Activated CD4-positive, alpha-beta T cell treated with anti-CD3 and anti-CD28 coated beads, Interleukin-2, amount 50 U/mL, for 48 hours (primary cell): ENCODE measurements at regions not wholly inside any gene's neighbourhood (a gene's known extent, or its start where the extent isn't known, plus 50 kb on each side); places are given as distances from the start of the nearest gene placed in this dataset.

ENCODE experiments used
- DNase-seq, 2 experiments: peaks; one replicate each; pipeline ENCODE4 v3.0.0-alpha.2; 2020

DNA sequence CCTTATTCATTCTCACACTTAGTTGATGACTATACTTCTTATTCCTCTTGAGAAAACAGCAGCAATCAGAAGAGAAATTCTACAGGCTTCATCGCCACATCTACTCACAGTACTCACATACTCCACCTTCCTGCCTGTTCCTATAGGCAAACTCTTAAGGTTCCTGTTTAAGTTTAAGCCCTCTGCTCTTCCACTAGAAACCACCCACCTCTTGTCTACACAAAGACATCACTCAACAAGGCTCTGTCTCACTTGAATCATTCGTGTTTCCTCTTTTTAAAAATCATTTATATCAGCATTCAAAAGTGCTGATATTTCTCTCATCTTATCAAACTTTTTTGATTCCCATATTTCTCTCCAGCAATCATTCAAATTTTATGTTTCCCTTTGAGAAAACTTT lies 85.5 kb upstream of the ADO start:
- DNase-seq, result no peak

DNA sequence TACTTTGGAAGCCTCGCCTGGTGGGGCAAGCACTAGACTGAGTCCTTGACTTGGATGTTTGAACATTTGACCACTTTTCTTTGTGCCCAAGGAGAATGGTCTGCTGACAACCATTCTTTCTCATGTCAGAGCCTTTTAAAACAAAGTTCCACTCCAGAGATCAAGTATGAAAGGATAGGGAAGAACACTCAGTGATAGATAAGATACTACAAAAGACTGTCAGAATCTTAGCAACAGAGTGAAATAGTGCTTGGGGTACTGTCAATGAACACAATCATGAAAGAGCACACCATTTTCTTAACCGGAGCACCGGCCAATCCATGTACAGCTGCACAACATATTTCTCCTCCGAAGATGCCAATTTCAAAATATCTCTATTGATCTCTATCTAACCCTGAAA lies 82.8 kb upstream of the ADO start:
- no peak for DNase-seq

DNA sequence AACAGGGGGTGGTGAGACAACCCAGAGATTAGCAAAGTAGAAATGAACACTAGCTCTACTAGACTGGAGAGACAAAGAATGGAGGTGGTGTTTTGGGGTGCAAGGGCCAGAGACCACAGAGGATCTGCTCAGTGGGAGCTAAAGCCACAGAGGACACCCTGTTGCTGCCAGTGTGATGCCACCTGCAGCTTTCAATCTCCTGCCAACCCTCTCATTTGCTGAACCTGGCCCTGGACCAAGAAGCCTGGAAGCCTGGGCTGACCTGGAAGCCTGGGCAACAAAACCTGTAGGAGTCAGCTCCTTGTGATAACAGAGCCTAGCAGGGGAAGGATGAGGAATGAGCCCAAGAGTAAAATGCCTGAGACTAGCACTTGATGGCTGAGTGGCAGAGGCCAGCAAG lies 81.1 kb upstream of the ADO start:
- no peak for DNase-seq

DNA sequence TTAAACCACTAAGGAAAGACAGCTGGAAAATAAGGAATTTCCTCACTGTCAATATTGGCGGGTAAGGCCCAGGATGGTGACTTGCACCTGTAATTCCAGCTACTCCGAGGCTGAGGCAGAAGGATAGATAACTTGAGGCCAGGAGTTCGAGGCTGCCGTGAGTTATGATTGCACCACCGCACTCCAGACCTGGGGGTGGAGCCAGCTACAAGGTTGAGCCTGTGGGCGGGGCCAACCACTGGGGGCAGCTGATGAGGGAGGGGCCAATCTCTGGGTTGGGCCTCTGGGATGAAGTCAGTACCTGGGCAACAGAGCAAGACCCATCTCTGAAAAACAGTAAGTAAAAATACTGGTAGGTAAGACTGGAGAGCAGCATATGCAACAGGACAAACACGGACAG lies 80.1 kb upstream of the ADO start:
- DNase-seq, result peak in 1 of 2 experiments; percentile 42

DNA sequence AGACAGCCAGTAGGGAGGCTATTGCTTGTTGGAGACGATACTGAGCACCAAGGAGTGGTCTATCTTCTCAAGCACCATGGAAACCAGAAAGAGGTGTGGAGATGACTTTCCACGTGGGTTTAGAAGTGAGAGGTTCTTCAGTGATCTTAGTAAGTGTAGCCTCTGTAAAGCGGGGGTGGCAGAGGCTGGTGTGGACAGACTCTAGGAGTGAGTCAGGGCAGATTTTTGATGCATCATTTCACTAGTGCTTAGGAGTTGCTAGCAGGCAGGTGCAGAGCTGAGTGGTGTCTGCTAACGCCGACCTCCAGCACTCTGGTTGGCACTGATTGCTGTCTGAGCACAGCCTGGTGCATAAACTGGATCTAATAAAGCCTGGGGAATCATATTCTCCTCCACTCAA lies 78.4 kb upstream of the ADO start:
- peak; percentile 66 to 76 for DNase-seq

DNA sequence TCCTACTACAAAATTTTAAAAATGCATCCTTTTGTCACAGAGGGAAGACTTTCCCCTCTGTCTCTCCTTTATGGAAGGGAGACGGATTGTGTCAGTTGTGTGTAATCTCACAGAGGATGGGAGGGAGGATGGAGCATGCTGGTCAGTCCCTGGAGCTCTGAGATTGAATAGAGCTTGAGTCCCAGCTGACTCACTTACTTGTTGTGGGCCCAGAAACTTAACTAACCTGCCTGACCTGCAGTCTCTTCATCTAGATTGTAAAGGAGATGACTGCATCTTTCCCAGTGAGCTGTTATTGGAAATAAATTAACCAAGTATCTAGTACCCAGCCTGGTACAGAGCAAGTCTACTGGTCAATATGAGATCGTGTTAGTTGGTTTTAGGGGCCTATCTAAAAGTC lies 77.9 kb upstream of the ADO start:
- no peak for DNase-seq

DNA sequence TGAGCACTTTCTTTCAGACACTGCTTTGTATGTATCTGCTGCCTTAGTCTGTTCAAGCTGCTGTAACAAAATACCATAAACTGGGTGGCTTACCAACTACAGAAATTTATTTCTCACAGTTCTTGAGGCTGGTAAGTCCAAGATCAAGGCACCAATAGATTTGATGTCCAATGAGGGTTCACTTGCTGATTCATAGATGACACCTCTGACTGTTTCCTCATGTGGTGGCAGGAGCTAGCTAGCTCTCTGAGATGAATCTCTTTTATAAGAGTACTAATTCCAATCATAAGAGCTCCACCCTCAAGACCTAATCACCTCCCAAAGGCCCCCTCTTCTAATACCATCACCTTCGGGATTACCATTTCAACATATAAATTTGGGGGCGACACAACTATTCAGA lies 76.6 kb upstream of the ADO start:
- DNase-seq, result no peak

DNA sequence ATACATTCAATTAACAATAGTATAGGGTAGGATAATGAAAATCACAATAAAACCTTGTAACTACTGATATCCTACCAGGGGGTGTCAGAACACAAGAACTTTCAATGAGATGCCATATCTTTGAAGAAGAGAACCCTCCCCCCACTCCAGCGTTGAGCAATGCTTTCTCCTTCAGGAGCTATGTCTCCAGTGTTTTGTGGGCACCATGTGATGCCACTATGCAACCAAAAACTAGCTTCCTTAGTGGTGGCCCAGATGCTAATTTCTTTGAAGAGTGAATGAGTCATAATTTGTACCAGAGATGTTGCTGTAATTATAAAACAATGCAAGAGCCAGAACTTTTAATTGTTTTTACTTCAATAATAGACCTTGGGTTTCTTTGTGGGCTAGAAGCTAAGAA lies 76.0 kb upstream of the ADO start:
- DNase-seq, result peak in 1 of 2 experiments; percentile 27

DNA sequence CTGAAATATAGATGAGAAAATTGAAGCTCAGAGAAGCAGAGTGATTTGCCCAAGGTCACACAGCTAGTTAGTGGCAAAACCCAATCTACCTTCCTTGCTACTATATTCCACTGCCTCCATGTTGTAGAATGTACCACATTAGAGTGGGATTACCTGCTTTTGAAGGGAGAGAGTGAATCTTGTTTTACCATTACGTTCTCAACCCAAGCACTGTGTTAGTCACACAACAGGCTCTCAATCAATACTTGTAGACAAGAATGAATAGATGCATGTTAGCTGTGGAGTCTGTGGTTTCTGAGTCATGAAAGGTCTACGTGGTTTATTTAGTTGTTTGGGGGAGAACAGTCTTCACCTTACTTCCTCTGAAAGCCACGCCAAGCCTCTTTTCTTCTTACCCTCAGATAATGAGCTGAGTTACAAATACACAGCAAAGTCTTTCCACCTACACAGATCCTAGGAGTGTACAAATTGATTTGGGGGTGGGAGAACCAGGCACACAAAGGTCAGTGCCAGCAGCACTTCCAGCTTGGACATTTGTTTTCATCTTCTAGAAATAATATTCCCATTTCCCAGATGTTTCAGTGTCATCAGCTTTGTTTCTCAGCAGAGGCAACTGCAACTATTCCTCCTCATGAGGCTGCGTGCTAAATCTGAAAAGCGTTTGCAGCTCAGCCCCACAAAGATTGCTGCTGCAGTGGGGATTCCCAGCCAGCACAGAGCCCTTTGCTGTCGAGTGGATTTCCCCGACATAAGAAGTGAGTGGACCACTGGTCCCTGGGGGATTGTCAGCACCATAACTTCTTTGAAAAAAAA lies 71.5 kb upstream of the ADO start:
- DNase-seq, result peak; percentile 46 to 54

DNA sequence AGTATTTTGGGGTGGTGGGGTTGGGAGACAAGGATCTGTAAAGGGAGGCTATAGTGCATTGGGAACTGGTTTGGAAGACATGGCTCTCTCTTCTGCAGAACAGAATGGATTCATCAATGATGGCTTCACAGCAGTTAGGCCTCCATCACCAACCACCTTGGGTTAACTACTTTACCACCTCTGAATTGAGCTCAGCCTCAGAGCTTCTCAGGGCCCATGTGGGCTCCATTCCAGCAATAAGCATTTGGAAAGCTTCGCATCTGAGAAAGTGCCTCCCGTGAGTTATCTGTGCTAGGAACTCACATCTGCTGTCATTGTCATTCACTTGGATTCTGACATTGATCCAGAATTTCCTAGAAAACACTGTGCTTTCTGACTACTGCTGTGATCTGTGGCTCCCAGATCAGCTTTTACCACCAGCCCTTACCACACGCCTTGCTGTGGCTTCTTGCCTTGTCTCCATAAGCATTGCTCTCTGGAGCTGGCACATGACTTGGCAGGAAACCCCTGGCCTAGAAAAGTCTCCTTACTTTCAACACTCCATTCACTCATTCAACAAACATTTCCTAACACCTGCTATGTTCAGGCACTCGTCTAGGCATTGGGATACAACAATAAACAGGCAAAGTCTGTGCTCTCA lies 70.7 kb upstream of the ADO start:
- DNase-seq, result peak; percentile 24 to 39

DNA sequence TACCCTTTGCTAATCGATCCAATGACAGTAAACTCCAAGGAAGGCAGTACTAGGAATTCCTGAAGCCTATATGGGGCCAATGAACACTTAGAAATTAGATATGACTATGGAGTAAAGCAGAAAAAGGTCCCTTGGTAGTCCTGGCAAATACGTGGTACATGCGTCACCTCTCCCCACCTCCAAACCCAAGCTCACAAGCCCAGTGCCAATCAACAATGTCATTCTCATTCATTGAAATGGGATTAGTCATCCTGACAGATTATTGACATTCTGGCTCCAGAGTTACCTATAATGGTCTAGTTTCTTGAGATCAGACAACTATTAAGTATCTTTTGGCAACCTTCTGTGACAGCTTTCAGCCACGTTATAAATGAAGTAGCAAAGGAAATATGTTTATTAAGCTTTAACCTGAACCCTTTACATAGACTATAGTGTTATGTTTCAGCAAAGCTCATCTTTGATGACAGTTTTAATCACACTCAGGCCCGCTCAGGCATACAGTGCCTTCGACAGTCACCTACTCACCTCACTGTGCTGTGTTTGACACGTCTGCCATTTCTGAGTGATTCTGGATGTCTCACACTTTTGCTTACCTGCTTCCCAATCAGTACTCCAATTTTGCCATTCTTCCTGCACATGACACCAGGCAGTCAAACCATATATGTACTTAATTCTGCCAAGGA lies 69.6 kb upstream of the ADO start:
- DNase-seq, result no peak

DNA sequence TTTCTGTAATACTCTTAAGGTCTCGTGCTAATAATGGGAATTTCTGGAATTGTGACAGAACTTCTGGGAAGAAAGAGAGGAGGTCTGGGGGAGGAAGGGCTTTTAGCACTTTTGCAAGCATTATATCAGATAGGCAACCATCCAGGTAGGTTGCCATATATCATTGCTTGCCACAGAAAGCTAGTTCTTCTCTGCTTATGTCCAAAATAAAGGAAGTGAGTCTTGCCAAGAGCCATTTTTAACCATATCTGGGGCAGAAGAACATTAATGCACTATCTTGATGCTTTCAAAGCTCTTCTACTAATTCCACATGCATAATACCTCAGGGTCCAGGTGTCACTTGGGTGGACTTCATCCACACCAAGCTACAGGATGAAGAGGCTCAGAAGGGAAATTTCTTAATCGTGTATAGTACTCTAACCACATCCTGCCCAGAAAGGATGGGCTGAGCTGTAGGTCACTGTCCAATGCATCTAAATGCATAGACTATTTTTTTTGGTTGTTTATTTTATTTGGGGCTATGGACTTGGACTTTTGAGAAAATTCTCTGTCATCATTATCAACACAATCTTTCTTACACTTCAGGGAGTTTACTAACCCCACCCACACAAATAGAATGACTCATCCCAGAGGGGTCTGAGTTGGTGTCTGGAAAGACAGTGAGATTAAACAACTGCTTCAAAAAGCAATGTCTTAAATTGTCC lies 68.9 kb upstream of the ADO start:
- DNase-seq, result no peak

DNA sequence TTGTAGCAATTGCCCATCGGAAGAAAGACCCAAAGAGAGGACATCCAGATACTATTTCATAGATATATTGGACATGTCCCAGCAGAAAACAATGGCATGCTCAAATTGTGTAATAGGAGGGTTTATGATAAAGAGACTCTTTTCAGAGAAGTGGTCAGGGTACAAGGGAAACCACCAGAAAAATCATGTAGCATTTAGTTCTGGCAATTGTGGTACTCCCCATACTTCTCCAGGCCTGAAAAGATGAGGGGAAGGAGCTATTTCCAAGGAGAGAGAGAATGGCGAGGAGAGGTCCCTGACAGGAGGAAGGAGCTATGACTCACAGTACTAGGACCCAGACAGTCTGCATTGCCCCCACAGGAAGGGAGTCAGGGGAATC lies 68.4 kb upstream of the ADO start:
- DNase-seq, result no peak

DNA sequence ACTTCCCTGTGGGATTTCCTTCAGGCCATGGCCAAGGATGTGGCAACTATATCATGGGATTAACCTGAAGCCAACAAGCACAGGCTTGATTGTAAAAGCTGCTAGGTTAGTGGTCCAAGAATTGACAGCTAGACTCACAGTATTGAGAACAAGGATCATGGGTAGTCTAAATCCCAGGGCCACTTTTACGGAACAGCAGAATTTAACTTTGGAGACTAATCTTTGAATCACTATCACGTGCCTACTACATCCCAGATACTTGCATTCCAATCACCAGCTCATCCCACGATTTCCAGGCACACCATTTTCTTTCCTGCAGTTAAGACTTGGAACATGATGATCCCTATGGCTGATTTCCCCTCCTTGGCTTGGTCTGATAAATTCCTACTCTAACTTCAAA lies 65.6 kb upstream of the ADO start:
- no peak for DNase-seq

DNA sequence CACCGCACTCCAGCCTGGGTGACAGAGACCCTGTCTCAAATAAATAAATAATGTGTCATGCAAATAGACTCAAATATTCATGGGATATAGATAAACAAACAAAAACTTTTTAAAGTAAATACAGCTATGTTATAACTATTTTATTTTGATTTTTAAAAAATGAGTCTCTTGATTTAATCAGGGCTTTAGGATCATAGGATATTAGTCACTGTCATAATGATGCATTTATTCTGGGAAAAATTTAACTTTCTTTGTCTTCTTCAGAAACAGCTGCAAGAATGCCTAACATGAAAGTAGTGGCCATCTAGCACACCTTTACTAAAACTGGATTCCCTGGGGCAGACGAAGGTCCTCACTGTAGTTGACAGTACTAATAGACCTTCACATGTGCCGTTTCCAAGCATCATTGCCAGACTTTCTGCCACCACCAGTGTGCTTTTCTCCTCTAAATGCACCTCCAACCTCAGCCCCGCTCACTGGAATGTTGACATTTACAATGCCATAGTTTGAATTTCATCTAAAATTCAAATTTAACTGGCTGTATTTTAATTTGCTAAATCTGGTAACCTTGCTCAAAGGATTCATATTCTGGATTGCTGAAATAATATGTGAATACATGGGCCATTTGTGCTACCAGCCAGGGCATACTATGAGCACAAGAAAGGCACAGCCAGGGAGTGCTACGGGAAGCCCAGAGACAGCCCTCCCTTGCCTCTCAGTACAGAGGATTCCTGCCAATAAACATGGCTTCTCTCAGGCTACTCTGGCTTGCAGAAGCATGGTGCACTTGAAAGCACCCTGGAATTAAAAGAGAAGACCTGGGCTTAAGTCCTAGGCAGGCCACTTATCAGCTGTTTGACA lies 63.4 kb upstream of the ADO start:
- DNase-seq, result no peak

DNA sequence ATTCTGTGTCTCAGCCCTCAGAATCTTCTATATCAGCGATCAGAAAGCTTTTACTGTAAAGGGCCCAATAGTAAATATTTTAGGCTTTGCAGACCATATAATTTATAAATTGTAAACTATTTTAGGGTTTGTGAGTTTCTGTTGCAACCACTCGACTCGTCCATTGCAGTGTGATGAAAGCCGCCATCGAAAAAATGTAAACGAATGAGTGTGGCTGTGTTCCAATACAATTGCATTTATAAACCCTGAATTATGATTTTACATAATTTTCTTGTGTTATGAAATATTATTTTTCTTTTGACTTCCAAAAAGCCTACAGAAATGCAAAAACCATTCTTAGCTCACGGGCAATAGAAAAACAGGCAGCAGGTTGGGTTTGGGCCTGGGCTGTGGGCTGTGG lies 62.5 kb upstream of the ADO start:
- DNase-seq, result no peak

DNA sequence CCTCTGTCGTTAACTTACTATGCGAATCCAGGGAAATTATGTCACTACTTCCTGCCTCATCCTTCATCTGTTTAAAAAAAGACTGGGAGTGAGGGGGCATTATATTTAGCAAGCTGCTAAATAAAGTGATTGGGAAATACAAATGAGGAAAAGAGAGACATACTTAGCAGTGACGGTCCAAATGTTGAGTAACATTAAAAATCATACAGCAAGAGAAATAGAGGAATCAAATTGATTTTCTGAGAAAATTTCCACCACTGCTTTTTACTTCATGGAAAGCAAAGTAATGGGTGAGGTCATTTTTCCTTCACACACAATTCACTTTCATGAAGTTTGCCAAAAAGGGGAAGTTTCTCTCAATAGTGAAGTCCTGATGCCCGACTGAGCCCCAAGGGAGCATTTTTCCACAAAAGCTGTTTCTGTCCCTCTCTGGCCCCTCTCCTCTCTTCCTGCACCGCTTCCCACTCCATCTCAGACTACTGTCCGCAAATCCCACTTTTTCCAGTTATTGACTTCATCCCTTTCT lies 61.9 kb upstream of the ADO start:
- DNase-seq, result no peak

DNA sequence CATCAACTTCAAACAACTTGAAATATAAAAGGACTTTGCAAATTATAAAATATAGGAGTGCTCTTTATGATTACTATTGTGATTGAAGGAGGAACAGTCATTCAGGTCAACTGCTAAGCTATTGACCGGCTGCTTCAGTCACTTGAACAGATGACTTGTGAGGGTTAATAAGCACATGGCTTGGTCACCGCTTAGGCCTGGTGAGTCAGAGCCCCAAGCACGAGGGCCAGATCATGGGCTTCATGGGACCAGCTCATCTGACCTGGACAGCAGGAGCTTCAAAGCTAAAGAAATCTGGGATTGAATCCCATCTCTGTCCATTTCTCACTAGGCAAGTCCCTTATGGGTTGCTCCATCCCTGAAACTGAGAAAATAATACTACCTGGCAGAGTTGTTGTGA lies 60.4 kb upstream of the ADO start:
- DNase-seq, result no peak

DNA sequence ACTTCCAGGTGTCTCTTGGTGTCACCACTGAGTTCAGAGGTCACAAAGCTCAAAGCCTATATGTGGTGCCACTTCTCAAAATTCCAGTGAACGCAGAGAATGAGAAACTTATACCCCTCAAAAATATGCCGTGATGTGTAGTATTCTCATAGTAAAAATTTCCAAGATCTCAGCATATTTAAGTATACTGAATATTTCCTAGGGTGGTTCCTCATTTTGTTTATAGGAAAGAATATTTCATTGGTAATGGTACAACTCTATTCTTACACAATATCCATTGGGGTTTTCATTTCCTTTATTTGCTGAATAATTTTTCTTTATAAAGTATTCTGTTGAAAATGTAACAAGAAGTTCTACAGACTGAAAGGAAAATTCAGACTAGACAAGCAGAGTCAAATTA lies 58.9 kb upstream of the ADO start:
- DNase-seq, result no peak

DNA sequence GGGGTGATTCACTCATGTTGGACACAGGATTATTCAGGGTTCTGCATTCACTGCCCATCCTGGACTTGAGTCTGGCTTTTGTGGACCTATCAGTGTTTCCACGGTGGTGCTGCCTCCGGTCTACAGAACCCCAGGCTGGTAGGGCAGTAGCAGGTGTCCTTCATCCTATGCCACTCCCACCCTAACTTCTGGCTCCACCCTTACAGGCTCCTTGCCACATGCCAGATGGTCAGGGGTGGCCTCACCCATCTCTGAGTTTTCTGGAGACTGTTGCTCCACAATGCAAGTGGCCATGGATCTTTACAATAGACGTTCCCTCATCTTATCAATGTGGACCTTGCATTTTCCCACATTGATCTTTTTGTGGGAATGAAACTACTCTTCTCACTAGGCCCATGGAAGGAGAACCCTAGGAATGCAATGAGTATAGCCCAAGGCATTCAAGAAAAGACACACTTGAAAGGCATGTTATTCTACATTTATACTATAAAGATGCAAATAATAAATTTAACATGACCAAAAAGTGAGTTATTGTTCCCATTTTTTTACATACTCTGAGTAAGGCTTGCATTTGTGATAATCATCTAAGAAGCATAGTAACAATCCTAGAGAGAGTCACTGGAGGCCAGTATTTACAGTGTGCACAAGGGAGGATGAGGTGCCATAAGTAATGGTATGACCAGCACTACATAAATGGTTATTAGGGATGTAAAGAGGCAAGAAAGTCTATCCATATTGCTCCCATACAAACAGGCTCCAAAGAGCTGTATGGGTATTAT lies 57.4 kb upstream of the ADO start:
- DNase-seq, result no peak

DNA sequence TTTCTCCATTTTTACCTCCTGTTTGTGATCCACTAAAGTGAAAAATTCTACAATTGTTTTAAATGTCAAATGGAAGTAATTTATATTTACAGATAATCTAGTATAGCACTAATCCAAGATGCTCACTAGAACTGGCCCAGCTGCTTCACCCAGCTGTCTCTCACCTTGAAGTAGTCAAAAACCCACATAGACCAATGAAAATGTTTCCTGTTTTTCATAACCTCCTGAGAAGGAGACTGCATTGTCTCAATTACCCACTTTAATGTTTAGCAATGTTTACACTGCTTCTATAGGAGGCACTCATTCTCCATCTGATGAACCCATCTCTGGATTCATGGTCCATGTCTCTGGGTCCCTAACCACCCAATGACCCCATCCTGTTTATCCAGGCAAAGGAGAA lies 56.1 kb upstream of the ADO start:
- no peak for DNase-seq
